ENCODE measurements at regions not wholly inside any gene's neighbourhood (a gene's known extent, or its start where the extent isn't known, plus 50 kb on each side); places are given as distances from the start of the nearest gene placed in this dataset.

GRCh38 chr21:39116761-39117439 is 66.4 kb downstream of the PSMG1 start:
- TF ChIP-seq, protein P1, sequence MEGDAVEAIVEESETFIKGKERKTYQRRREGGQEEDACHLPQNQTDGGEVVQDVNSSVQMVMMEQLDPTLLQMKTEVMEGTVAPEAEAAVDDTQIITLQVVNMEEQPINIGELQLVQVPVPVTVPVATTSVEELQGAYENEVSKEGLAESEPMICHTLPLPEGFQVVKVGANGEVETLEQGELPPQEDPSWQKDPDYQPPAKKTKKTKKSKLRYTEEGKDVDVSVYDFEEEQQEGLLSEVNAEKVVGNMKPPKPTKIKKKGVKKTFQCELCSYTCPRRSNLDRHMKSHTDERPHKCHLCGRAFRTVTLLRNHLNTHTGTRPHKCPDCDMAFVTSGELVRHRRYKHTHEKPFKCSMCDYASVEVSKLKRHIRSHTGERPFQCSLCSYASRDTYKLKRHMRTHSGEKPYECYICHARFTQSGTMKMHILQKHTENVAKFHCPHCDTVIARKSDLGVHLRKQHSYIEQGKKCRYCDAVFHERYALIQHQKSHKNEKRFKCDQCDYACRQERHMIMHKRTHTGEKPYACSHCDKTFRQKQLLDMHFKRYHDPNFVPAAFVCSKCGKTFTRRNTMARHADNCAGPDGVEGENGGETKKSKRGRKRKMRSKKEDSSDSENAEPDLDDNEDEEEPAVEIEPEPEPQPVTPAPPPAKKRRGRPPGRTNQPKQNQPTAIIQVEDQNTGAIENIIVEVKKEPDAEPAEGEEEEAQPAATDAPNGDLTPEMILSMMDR (IDR thresholded peaks at IDR 0.05), result no peak
- TF ChIP-seq POLR2A (IDR thresholded peaks at IDR 0.05), result no peak
